ENCODE measurements at regions not wholly inside any gene's neighbourhood (a gene's known extent, or its start where the extent isn't known, plus 50 kb on each side); places are given as distances from the start of the nearest gene placed in this dataset.

- H3K4me3 ChIP-seq: no peak overlapping the region
- no peak overlapping the region for H3K27ac ChIP-seq (ENCODE audit: low read depth in 1 of 2, low read length in 1 of 2)
- no peaks in the 10 kb centered on the region for H3K36me3 ChIP-seq (ENCODE audit: control insufficient read depth in 4 of 4, insufficient read depth in 4 of 4, low read length in 4 of 4)
- no peak for ATAC-seq (ENCODE audit: insufficient read depth, low FRiP score)
- no peak for TF ChIP-seq CTCF (IDR thresholded peaks at IDR 0.05; ENCODE audit: control extremely low read depth, extremely low read depth)
- WGBS, 2 donors: 53 to 87% methylated on average over 1 of the region's 1 CpG
- no peak overlapping the region for H3K9ac ChIP-seq (ENCODE audit: insufficient read depth in 1 of 2, low read length in 2 of 2)
- no peaks in the 10 kb centered on the region for H3K4me1 ChIP-seq (ENCODE audit: control insufficient read depth in 5 of 5, insufficient read depth in 5 of 5, low read length in 5 of 5)
- no peak for DNase-seq
- no peaks in the 10 kb centered on the region for H3K9me3 ChIP-seq (ENCODE audit: control insufficient read depth in 4 of 4, insufficient read depth in 3 of 4, low read length in 3 of 4)
- peaks cover 0 to 9% (median 0%) of the 10 kb centered on the region in 3 donors for H3K27me3 ChIP-seq (ENCODE audit: control insufficient read depth in 3 of 3, insufficient read depth in 3 of 3, low read length in 2 of 3)
Measured at GRCh38 chrX:30979271-30979670, 90.2 kb upstream of the TAB3 start.

GRCh38 chrX:30975467-30975866 lies 86.4 kb upstream of the TAB3 start:
- Histone ChIP-seq H3K9me3 (ENCODE audit: control insufficient read depth in 4 of 4, insufficient read depth in 3 of 4, low read length in 3 of 4) (no peaks in the 10 kb centered on the region), H3K36me3 (ENCODE audit: control insufficient read depth in 4 of 4, insufficient read depth in 4 of 4, low read length in 4 of 4) (no peaks in the 10 kb centered on the region), H3K27me3 (ENCODE audit: control insufficient read depth in 3 of 3, insufficient read depth in 3 of 3, low read length in 2 of 3) (peaks cover 0 to 10% (median 0%) of the 10 kb centered on the region in 3 donors), H3K4me3 (no peak overlapping the region), H3K9ac (ENCODE audit: insufficient read depth in 1 of 2, low read length in 2 of 2) (no peak overlapping the region), H3K27ac (ENCODE audit: low read depth in 1 of 2, low read length in 1 of 2) (no peak overlapping the region), H3K4me1 (ENCODE audit: control insufficient read depth in 5 of 5, insufficient read depth in 5 of 5, low read length in 5 of 5) (no peaks in the 10 kb centered on the region)
- ATAC-seq (ENCODE audit: insufficient read depth, low FRiP score) (no peak), DNase-seq (no peak)
- no peak for TF ChIP-seq CTCF (IDR thresholded peaks at IDR 0.05; ENCODE audit: control extremely low read depth, extremely low read depth)

GRCh38 chrX:30973784-30974427 lies 84.9 kb upstream of the TAB3 start:
- TF ChIP-seq CTCF (IDR thresholded peaks at IDR 0.05; ENCODE audit: control extremely low read depth, extremely low read depth): no peak
- no peak overlapping the region for H3K27ac ChIP-seq (ENCODE audit: low read depth in 1 of 2, low read length in 1 of 2)
- H3K4me3 ChIP-seq: no peak overlapping the region
- DNase-seq (peak in 1 of 3 donors; percentile 15), ATAC-seq (ENCODE audit: insufficient read depth, low FRiP score) (no peak)
- WGBS, 2 donors: 65 to 85% methylated on average over 5 of the region's 5 CpGs
- no peak overlapping the region for H3K9ac ChIP-seq (ENCODE audit: insufficient read depth in 1 of 2, low read length in 2 of 2)
- H3K4me1 ChIP-seq (ENCODE audit: control insufficient read depth in 5 of 5, insufficient read depth in 5 of 5, low read length in 5 of 5): no peaks in the 10 kb centered on the region
- no peaks in the 10 kb centered on the region for H3K9me3 ChIP-seq (ENCODE audit: control insufficient read depth in 4 of 4, insufficient read depth in 3 of 4, low read length in 3 of 4)
- peaks cover 0 to 6% (median 0%) of the 10 kb centered on the region in 3 donors for H3K27me3 ChIP-seq (ENCODE audit: control insufficient read depth in 3 of 3, insufficient read depth in 3 of 3, low read length in 2 of 3)
- H3K36me3 ChIP-seq (ENCODE audit: control insufficient read depth in 4 of 4, insufficient read depth in 4 of 4, low read length in 4 of 4): no peaks in the 10 kb centered on the region

Data from lung (tissue), 11 donors.